GM19043 (cell line): ENCODE measurements at regions not wholly inside any gene's neighbourhood (a gene's known extent, or its start where the extent isn't known, plus 50 kb on each side); places are given as distances from the start of the nearest gene placed in this dataset.

Experiments
- ATAC-seq: cut with Tn5 transposase; IDR thresholded peaks from one replicate; pipeline ENCODE4 v1.9.1; 2021; ENCODE audit warnings: low read depth; ENCODE audit not compliant: unreplicated experiment

DNA sequence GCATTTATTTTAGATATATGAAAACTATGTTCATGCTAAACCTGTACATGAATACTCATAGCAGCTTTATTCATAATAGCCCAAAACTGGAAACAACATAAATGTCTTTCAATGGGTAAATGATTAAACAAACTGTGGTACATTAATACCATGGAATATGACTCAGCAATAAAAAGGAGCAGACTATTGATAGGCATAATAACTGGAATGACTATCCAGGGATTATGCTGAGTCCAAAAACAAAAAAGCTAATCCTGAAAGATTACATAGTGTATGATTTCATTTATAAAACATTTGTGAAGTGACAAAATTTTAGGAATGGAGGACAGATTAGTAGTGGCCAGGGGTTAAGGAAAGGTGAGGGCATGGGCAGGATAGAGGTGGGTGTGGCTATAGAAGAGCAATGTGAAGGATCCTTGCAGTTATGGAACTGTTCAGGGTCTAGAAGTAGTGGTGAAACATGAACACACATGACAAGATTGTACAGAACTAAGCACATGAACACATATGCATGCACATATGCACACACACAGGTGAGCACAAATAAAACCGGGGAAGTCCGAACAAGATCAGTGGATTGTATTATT, 61.1 kb upstream of the CDKN3 start:
- ATAC-seq, result no peak

DNA sequence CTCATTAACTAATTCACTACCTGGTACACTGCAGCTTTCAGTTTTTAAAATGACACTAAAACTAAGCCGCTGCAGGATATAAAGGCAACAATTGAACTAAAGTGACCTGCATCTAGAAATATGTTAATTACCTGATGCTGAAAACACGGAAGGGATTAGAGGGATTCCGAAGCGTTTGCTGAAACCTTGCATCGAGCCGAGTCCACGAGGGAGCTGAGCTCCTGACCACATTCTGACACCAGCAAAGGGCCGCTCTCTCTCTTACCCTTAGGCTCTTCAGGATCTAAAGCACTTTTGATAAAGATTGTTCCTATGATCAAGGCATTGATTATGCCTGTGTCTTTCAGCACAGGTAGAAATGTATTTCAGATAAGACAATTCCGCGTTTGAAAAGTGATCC, 59.5 kb upstream of the CDKN3 start:
- no peak for ATAC-seq

DNA sequence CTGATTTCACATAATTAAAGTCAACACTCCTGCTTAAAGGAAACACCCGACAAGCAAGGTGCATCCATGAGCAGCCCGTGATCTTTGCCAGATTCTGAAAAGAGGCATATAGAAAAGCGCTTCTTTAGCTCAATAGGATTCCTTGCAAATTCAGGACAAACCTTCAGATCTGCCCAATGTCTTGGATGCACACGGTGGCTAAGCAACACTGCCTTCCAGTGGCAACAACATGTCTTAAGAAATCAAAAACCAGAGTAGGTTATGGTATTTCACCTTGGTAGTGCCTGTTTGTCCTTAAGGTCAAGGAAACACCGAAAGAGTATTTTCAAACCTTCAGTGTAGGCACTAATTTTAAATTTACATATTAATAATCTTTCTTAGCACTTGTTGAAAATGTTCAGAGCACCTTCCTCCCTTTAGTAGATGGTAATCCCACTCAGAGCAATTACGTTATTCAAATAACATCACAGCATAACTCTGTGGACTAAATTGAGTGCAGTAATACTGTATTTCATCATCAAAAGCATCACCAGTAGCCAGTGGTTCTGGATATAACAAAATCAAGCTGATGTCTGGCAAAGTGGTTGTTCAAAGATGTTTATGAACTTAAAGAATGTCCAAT, 58.0 kb upstream of the CDKN3 start:
- no peak for ATAC-seq

DNA sequence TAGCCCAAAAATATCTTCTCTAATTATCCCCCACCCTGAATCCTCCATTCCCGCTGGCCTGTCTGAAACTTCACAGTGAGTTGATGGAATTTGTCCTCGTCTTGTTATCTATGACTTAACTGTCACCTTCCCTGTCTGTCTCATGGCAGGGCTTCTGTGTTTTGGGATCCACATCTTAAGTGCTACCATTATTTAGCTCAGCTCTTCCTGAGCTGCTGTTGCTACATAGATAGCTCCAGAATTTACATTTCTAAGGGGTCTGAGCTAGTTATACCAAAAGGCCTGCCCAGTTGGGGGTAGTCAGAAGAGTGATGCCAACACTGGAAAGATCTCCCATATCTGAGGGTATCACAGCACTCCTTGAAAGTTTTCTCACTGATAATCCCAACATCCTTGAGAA, 57.0 kb upstream of the CDKN3 start:
- no peak for ATAC-seq

DNA sequence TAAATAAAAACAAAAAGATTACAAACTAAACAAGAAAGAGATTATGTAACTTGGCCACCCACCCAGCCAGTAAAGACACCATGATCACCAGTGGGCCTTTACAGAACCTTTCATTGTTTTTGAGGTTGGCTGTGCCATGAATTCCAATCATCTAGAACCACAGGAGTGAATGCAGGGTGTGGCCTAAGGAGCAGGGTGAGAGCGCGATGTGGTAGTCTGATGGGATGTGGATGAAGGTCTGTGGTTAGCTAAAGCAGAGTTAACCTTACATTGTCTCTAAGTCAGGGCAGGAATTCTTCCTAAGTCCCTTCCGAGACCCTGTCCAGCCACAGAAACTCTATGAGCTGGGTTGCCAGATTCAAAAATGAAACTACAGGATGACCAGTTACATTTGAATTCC, 54.0 kb upstream of the CDKN3 start:
- ATAC-seq, result no peak

DNA sequence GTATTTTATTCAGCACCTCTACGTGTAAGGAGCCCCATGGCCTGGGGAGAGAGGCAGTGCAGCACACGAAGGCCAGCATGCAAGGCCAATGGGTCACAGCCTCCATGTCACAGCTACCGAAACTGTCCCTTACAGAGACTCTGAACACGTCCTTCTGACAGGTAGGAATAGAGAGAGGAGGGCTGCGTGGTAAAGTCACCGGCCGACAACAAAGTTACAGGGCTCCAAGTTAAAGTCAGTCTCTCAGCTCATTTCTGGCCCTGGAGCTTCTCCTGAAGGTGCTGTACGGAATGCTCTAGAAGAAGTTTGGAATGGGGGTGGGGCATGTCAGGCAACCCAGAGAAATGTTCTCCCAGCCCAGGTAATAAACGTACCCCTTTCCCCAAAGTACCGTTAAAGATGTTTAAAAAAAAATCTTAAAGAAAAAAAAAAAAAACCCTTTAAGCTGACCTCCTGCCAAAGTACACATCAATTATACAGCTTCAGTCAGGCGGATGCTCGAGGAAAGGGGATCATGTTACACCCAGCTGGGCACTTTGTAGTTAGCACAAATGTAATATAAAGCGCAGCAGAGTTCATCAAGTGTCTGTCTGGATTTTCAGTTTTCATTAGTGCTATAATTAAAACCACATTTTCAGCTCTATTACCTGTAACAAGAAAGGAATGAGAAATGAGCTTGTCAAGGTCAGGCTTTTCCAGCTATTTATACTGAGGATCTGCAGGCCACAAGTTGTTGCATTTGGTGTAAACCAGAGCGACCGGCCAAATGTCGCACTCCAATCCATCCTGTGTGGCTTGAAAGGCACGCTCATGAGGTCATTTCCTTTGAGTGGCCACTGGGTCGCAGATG, 53.3 kb upstream of the CDKN3 start:
- no peak for ATAC-seq

DNA sequence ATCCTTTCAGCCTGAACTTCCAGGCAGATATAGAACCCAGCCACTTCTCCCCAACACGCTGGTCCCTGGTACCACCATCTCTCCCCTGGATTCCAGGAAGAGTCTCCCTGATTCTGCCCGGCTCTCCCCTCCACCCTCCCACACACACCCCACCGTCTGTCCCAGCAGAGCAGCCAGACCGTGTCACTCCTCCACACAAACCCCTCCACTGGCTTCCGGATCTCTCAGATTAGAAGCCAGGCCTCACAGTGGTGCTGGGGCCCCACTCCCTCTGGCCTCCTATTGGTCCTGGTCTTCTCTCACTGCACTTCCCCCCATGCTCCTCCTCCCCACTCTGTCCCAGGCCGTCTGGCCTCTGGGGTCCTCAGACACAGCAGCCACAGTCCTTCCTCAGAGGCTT, 52.4 kb upstream of the CDKN3 start:
- no peak for ATAC-seq

DNA sequence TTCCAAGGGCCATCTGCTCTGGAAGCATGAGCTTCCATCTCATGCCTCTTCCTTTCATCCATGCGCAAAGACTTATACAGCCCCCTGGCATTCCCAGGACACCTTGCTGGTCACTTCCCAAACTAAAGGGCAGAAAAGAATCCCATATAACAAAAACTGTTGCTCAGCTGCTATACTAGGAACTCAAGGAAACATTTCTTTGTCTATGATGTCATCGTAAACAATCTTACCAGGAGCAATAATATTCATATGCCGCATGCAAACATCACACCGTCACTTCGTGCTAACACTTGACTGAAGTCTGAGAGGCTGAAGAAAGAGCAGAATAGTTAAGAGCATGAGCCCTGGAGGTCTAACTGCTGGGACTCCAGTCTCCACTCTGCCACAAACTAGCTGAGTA, 50.5 kb upstream of the CDKN3 start:
- ATAC-seq, result no peak
